ENCODE measurements at regions not wholly inside any gene's neighbourhood (a gene's known extent, or its start where the extent isn't known, plus 50 kb on each side); places are given as distances from the start of the nearest gene placed in this dataset.

GRCh38 chr4:176383273-176384077, 63.7 kb downstream of the SPCS3 start:
- H3K27ac ChIP-seq (replicated peaks) = no peak overlapping the region
- DNase-seq (ENCODE audit: low read depth in 1 of 2, low spot score in 1 of 2) = no peak
- H3K4me3 ChIP-seq (replicated peaks; ENCODE audit: insufficient read depth, low read length) = no peak overlapping the region
- TF ChIP-seq SPI1 (IDR thresholded peaks at IDR 0.05; ENCODE audit: borderline replicate concordance, low read depth) = no peak
- TF ChIP-seq GABPA (IDR thresholded peaks at IDR 0.05; ENCODE audit: low read depth) = no peak
- TF ChIP-seq CTCF (IDR thresholded peaks at IDR 0.05; ENCODE audit: insufficient read depth, low read length) = no peak
- no peak for TF ChIP-seq POLR2AphosphoS5 (IDR thresholded peaks at IDR 0.05; ENCODE audit: low read depth)
- TF ChIP-seq REST (IDR thresholded peaks at IDR 0.05; ENCODE audit: insufficient replicate concordance, low read depth) = no peak
- H3K27me3 ChIP-seq (ENCODE audit: insufficient read depth, poor library complexity, severe bottlenecking) = no peaks in the 10 kb centered on the region

- no peak for DNase-seq (ENCODE audit: low read depth in 1 of 2, low spot score in 1 of 2)
- Histone ChIP-seq H3K4me3 (replicated peaks; ENCODE audit: insufficient read depth, low read length) (no peak overlapping the region), H3K27me3 (ENCODE audit: insufficient read depth, poor library complexity, severe bottlenecking) (no peaks in the 10 kb centered on the region), H3K27ac (replicated peaks) (no peak overlapping the region)
- TF ChIP-seq REST (IDR thresholded peaks at IDR 0.05; ENCODE audit: insufficient replicate concordance, low read depth) (no peak), CTCF (IDR thresholded peaks at IDR 0.05; ENCODE audit: insufficient read depth, low read length) (no peak)
These were observed 65.8 kb downstream of the SPCS3 start for GRCh38 chr4:176385601-176386000.

- Histone ChIP-seq H3K27me3 (ENCODE audit: insufficient read depth, poor library complexity, severe bottlenecking) (no peaks in the 10 kb centered on the region), H3K4me3 (replicated peaks; ENCODE audit: insufficient read depth, low read length) (no peak overlapping the region), H3K27ac (replicated peaks) (no peak overlapping the region)
- no peak for TF ChIP-seq SPI1 (IDR thresholded peaks at IDR 0.05; ENCODE audit: borderline replicate concordance, low read depth)
- no peak for TF ChIP-seq GABPA (IDR thresholded peaks at IDR 0.05; ENCODE audit: low read depth)
- TF ChIP-seq CTCF (IDR thresholded peaks at IDR 0.05; ENCODE audit: insufficient read depth, low read length) = no peak
- TF ChIP-seq POLR2AphosphoS5 (IDR thresholded peaks at IDR 0.05; ENCODE audit: low read depth) = no peak
- TF ChIP-seq REST (IDR thresholded peaks at IDR 0.05; ENCODE audit: insufficient replicate concordance, low read depth) = no peak
- no peak for DNase-seq (ENCODE audit: low read depth in 1 of 2, low spot score in 1 of 2)
These were observed 67.8 kb downstream of the SPCS3 start for GRCh38 chr4:176387571-176387970.
